GM12892 (cell line): ENCODE measurements at regions not wholly inside any gene's neighbourhood (a gene's known extent, or its start where the extent isn't known, plus 50 kb on each side); places are given as distances from the start of the nearest gene placed in this dataset.

Experiments used
- POLR2AphosphoS5 ChIP-seq: IDR thresholded peaks from 2 replicates; pipeline ENCODE4 v1.6.1; 2011; ENCODE audit warnings: low read depth, low read length, control low read depth
- TAF1 ChIP-seq: IDR thresholded peaks from 2 replicates; pipeline ENCODE4 v1.6.1; 2011; ENCODE audit warnings: low read depth, mild to moderate bottlenecking, control low read depth, low read length, borderline replicate concordance

GRCh38 chr15:77810130-77810571, 177.4 kb upstream of the LINGO1 start:
- no peak for TF ChIP-seq POLR2AphosphoS5
- TF ChIP-seq TAF1 = no peak
